ENCODE measurements at regions not wholly inside any gene's neighbourhood (a gene's known extent, or its start where the extent isn't known, plus 50 kb on each side); places are given as distances from the start of the nearest gene placed in this dataset.
A peak's percentile ranks its signal among the peaks of the same experiment; 100 is the strongest.

GRCh38 chr1:214856843-214857242 is 225.7 kb upstream of the KCNK2 start:
- H3K36me3 ChIP-seq (ENCODE audit: control insufficient read depth in 4 of 4, insufficient read depth in 4 of 4, low read length in 4 of 4), result no peaks in the 10 kb centered on the region
- DNase-seq (no peak), ATAC-seq (ENCODE audit: insufficient read depth, low FRiP score) (no peak)
- H3K9me3 ChIP-seq (ENCODE audit: control insufficient read depth in 4 of 4, insufficient read depth in 3 of 4, low read length in 3 of 4), result no peaks in the 10 kb centered on the region
- H3K9ac ChIP-seq (ENCODE audit: insufficient read depth in 1 of 2, low read length in 2 of 2), result no peak overlapping the region
- H3K4me3 ChIP-seq, result no peak overlapping the region
- H3K27ac ChIP-seq (ENCODE audit: low read depth in 1 of 2, low read length in 1 of 2), result no peak overlapping the region
- TF ChIP-seq CTCF (IDR thresholded peaks at IDR 0.05; ENCODE audit: control extremely low read depth, extremely low read depth), result no peak
- no peaks in the 10 kb centered on the region for H3K27me3 ChIP-seq (ENCODE audit: control insufficient read depth in 3 of 3, insufficient read depth in 3 of 3, low read length in 2 of 3)
- no peaks in the 10 kb centered on the region for H3K4me1 ChIP-seq (ENCODE audit: control insufficient read depth in 5 of 5, insufficient read depth in 5 of 5, low read length in 5 of 5)

- Histone ChIP-seq H3K9ac (ENCODE audit: insufficient read depth in 1 of 2, low read length in 2 of 2) (no peak overlapping the region), H3K27ac (ENCODE audit: low read depth in 1 of 2, low read length in 1 of 2) (no peak overlapping the region), H3K36me3 (ENCODE audit: control insufficient read depth in 4 of 4, insufficient read depth in 4 of 4, low read length in 4 of 4) (no peaks in the 10 kb centered on the region), H3K4me1 (ENCODE audit: control insufficient read depth in 5 of 5, insufficient read depth in 5 of 5, low read length in 5 of 5) (no peaks in the 10 kb centered on the region), H3K27me3 (ENCODE audit: control insufficient read depth in 3 of 3, insufficient read depth in 3 of 3, low read length in 2 of 3) (no peaks in the 10 kb centered on the region), H3K9me3 (ENCODE audit: control insufficient read depth in 4 of 4, insufficient read depth in 3 of 4, low read length in 3 of 4) (no peaks in the 10 kb centered on the region), H3K4me3 (no peak overlapping the region)
- ATAC-seq (ENCODE audit: insufficient read depth, low FRiP score) (no peak), DNase-seq (peak in 2 of 3 donors; percentile 16 to 40)
- TF ChIP-seq CTCF (IDR thresholded peaks at IDR 0.05; ENCODE audit: control extremely low read depth, extremely low read depth), result no peak
- 31 to 53% methylated on average over 3 of the region's 3 CpGs for WGBS, 2 donors
Measured at GRCh38 chr1:214857716-214858115, 224.8 kb upstream of the KCNK2 start.

- H3K4me1 ChIP-seq (ENCODE audit: control insufficient read depth in 5 of 5, insufficient read depth in 5 of 5, low read length in 5 of 5), result no peaks in the 10 kb centered on the region
- no peaks in the 10 kb centered on the region for H3K27me3 ChIP-seq (ENCODE audit: control insufficient read depth in 3 of 3, insufficient read depth in 3 of 3, low read length in 2 of 3)
- H3K9ac ChIP-seq (ENCODE audit: insufficient read depth in 1 of 2, low read length in 2 of 2), result no peak overlapping the region
- 55 to 72% methylated on average over 8 of the region's 8 CpGs for WGBS, 2 donors
- H3K36me3 ChIP-seq (ENCODE audit: control insufficient read depth in 4 of 4, insufficient read depth in 4 of 4, low read length in 4 of 4), result no peaks in the 10 kb centered on the region
- H3K27ac ChIP-seq (ENCODE audit: low read depth in 1 of 2, low read length in 1 of 2), result no peak overlapping the region
- ATAC-seq (ENCODE audit: insufficient read depth, low FRiP score) (no peak), DNase-seq (peak in 1 of 3 donors; percentile 15)
- no peak for TF ChIP-seq CTCF (IDR thresholded peaks at IDR 0.05; ENCODE audit: control extremely low read depth, extremely low read depth)
- H3K4me3 ChIP-seq, result no peak overlapping the region
- no peaks in the 10 kb centered on the region for H3K9me3 ChIP-seq (ENCODE audit: control insufficient read depth in 4 of 4, insufficient read depth in 3 of 4, low read length in 3 of 4)
Measured at GRCh38 chr1:214859647-214860046, 222.9 kb upstream of the KCNK2 start.

DNA sequence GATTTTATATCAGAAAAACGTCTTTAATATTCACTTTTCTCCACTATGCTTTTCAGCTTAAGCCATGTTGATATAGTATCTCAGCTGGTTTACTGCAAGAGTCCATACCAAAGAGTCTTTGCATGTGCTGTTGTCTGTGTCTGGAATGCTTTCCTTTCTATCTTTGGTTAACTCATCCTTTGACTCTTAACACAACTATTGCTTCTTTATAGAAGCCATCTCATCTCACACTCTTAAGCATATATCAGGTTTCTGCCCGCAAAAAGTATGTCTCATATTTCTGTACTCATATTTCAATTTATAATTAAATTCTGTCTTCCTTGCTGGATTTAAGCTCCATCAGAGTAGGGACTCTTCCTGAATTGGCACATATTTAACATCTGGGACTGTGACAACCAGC is 220.9 kb upstream of the KCNK2 start:
- Histone ChIP-seq H3K36me3 (ENCODE audit: control insufficient read depth in 4 of 4, insufficient read depth in 4 of 4, low read length in 4 of 4) (no peaks in the 10 kb centered on the region), H3K4me3 (no peak overlapping the region), H3K9ac (ENCODE audit: insufficient read depth in 1 of 2, low read length in 2 of 2) (no peak overlapping the region), H3K9me3 (ENCODE audit: control insufficient read depth in 4 of 4, insufficient read depth in 3 of 4, low read length in 3 of 4) (no peaks in the 10 kb centered on the region), H3K27me3 (ENCODE audit: control insufficient read depth in 3 of 3, insufficient read depth in 3 of 3, low read length in 2 of 3) (no peaks in the 10 kb centered on the region), H3K4me1 (ENCODE audit: control insufficient read depth in 5 of 5, insufficient read depth in 5 of 5, low read length in 5 of 5) (no peaks in the 10 kb centered on the region), H3K27ac (ENCODE audit: low read depth in 1 of 2, low read length in 1 of 2) (no peak overlapping the region)
- ATAC-seq (ENCODE audit: insufficient read depth, low FRiP score) (no peak), DNase-seq (no peak)
- TF ChIP-seq CTCF (IDR thresholded peaks at IDR 0.05; ENCODE audit: control extremely low read depth, extremely low read depth), result no peak
- WGBS, 2 donors, result 66 to 72% methylated on average over 2 of the region's 2 CpGs
